ENCODE measurements at regions not wholly inside any gene's neighbourhood (a gene's known extent, or its start where the extent isn't known, plus 50 kb on each side); places are given as distances from the start of the nearest gene placed in this dataset.

GRCh38 chr11:76298255-76298654, 82.7 kb downstream of the THAP12 start:
- DNase-seq (ENCODE audit: low read depth in 1 of 2, low spot score in 1 of 2) = no peak

GRCh38 chr11:76296731-76297542, 84.0 kb downstream of the THAP12 start:
- DNase-seq (ENCODE audit: low read depth in 1 of 2, low spot score in 1 of 2) = no peak

- DNase-seq (ENCODE audit: low read depth in 1 of 2, low spot score in 1 of 2) = no peak
Measured at GRCh38 chr11:76293189-76293631, 86.9 kb upstream of the WNT11 start.

- no peak for DNase-seq (ENCODE audit: low read depth in 1 of 2, low spot score in 1 of 2)
Measured at GRCh38 chr11:76292583-76293188, 86.4 kb upstream of the WNT11 start.

- no peak for DNase-seq (ENCODE audit: low read depth in 1 of 2, low spot score in 1 of 2)
Measured at GRCh38 chr11:76291576-76292526, 85.5 kb upstream of the WNT11 start.

GRCh38 chr11:76288166-76288980, 82.1 kb upstream of the WNT11 start:
- DNase-seq (ENCODE audit: low read depth in 1 of 2, low spot score in 1 of 2) = peak in 1 of 2 donors; percentile 10

GRCh38 chr11:76287227-76287626, 80.9 kb upstream of the WNT11 start:
- DNase-seq (ENCODE audit: low read depth in 1 of 2, low spot score in 1 of 2) = no peak

GRCh38 chr11:76285397-76286104, 79.2 kb upstream of the WNT11 start:
- no peak for DNase-seq (ENCODE audit: low read depth in 1 of 2, low spot score in 1 of 2)

GRCh38 chr11:76284161-76284560, 77.9 kb upstream of the WNT11 start:
- no peak for DNase-seq (ENCODE audit: low read depth in 1 of 2, low spot score in 1 of 2)

GRCh38 chr11:76282811-76283595, 76.7 kb upstream of the WNT11 start:
- DNase-seq (ENCODE audit: low read depth in 1 of 2, low spot score in 1 of 2) = no peak

- no peak for DNase-seq (ENCODE audit: low read depth in 1 of 2, low spot score in 1 of 2)
Measured at GRCh38 chr11:76282172-76282571, 75.9 kb upstream of the WNT11 start.

GRCh38 chr11:76281558-76281906, 75.2 kb upstream of the WNT11 start:
- no peak for DNase-seq (ENCODE audit: low read depth in 1 of 2, low spot score in 1 of 2)

- no peak for DNase-seq (ENCODE audit: low read depth in 1 of 2, low spot score in 1 of 2)
Measured at GRCh38 chr11:76280882-76281557, 74.7 kb upstream of the WNT11 start.

- no peak for DNase-seq (ENCODE audit: low read depth in 1 of 2, low spot score in 1 of 2)
Measured at GRCh38 chr11:76280151-76280881, 74.0 kb upstream of the WNT11 start.

GRCh38 chr11:76279646-76280045, 73.3 kb upstream of the WNT11 start:
- DNase-seq (ENCODE audit: low read depth in 1 of 2, low spot score in 1 of 2) = no peak

- no peak for DNase-seq (ENCODE audit: low read depth in 1 of 2, low spot score in 1 of 2)
Measured at GRCh38 chr11:76279038-76279437, 72.7 kb upstream of the WNT11 start.

GRCh38 chr11:76278526-76278925, 72.2 kb upstream of the WNT11 start:
- DNase-seq (ENCODE audit: low read depth in 1 of 2, low spot score in 1 of 2) = no peak
